T47D (cell line): ENCODE measurements at regions not wholly inside any gene's neighbourhood (a gene's known extent, or its start where the extent isn't known, plus 50 kb on each side); places are given as distances from the start of the nearest gene placed in this dataset.
A peak's percentile ranks its signal among the peaks of the same experiment; 100 is the strongest.
"Not testable (repeated sequence)": the region's sequence is repeated elsewhere in the genome, so short reads cannot be mapped to it uniquely, and the experiment has no call there.

Experiments
- DNase-seq, 2 experiments: peaks; one replicate each; pipeline versions ENCODE4 v3.0.0 to v3.0.0-alpha.2; 2011 to 2012; ENCODE audit warnings: low read depth in 1 of 2, low spot score in 1 of 2
- JUND ChIP-seq: IDR thresholded peaks from 2 replicates; pipeline ENCODE4 v1.6.1; 2012; ENCODE audit warnings: low read depth
- in situ Hi-C: cut with HindIII; loops from 2 replicates; pipeline ENCODE4 v1.10.0; 2016; ENCODE audit warnings: low sequenced_read_pairs, low pct_unique_long_range_greater_than_20kb

DNA sequence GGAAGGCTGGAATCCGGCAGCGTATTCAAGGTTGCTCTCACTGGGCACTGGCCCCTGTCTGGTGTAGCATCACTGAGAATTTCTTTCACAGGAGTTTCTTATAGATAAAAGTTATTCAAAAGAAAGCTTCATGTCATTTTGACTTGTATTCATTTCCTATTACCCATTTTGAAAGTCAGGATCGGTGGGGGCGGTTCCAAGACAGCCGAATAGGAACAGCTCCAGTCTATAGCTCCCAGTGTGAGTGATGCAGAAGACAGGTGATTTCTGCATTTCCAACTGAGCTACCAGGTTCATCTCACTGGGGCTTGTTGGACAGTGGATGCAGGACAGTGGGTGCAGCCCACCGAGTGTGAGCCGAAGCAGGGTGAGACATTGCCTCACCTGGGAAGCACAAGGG is 51.5 kb upstream of the CDC42EP3 start:
- DNase-seq, in situ Hi-C loops: not testable (repeated sequence)

DNA sequence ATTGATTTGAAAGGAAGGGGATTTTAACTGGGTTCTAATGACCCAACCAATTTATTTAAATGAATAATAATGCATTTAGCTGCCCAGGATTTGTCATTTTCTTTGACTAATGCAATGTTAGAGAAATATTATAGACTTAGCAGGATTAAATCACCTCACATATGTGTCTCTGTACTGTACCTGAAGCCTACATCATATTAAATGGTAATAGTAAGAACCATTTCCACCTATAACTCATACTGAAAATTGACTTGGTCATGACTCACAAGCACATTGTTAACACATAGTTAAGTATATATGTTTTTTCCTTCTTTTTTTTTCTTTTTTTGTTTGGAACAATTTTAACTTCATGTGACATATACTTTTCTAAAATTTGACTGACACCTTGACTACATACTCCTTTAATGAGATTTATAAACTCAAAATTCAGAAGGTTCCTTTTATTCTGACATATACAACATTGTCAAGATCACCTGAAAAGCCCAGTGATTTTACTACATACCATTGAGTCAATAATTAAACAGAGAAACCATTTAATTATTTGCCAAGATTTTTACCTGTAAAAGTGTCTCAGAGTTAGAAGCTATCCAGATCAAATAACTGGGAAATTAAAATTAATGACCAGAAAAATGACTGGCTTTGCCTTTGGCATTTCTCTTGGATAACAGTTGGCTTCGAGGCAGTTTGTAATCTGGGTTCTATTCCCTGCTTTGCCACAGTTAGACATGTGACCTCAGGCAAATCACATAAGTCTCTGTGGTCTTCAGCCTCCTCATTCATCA is 58.8 kb upstream of the CDC42EP3 start:
- in situ Hi-C loops, result no loop called here
- no peak for TF ChIP-seq JUND
- no peak for DNase-seq

DNA sequence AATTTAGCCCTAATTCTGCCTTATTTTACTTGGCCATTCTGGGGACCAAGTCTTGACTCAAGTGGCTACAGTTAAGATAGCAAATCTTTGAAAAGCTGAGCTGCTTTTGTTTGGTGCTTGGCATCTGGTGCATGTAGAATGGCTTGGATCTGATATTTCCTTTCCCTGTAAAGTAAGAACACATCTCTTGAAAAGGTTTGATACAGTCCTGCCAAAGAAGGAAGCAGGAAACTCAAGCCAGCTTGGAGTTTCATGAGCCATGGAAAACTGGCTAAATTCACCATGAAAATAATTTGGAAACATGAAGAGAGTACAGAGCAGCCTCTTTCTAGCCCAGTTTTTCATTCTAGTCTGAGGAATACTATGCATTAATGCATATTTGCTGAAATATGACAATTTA is 61.0 kb upstream of the CDC42EP3 start:
- in situ Hi-C loops, DNase-seq: not testable (repeated sequence)

DNA sequence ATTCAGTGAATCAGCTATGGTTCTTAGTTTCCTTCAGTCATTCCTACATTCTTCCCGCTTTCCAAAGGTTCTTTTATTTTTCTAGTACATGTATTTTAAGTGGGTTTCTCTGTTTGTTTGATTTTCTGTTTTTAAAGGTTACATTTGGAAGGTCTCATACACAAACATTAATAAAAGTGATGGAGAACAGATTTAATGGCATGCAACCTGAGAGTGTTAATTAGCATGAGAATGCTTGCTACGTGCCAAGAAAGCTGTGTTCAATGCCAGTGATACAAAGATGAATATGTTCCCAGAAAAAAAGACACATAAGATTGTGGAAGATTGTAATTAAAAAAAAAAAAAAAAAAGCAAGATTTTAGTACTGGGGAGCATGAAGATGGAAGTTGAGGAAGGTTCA is 61.8 kb upstream of the CDC42EP3 start:
- in situ Hi-C loops, result no loop called here
- no peak for TF ChIP-seq JUND

DNA sequence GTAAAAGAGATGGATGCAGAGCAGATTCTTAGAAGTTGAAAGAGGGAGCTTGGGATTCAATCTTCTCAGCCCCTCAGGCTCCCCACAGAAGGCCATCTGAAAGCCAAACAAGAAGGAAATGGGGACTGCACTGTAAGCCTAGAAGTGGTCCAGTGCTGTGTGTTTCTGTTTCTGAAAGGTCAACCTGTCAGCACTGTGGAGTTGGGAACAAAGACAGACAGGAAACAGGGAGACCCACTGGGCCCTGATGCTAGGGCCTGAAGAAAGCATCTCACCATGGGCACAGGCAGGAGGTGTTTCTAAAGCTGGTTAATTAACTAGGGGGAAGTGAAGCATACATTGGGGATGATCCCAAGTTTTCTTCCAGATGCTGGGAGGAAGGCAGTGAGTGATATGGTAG is 62.5 kb upstream of the CDC42EP3 start:
- in situ Hi-C loops, DNase-seq: not testable (repeated sequence)

More for the DNA sequence above, 61.8 kb upstream of the CDC42EP3 start:
- DNase-seq, result no peak

DNA sequence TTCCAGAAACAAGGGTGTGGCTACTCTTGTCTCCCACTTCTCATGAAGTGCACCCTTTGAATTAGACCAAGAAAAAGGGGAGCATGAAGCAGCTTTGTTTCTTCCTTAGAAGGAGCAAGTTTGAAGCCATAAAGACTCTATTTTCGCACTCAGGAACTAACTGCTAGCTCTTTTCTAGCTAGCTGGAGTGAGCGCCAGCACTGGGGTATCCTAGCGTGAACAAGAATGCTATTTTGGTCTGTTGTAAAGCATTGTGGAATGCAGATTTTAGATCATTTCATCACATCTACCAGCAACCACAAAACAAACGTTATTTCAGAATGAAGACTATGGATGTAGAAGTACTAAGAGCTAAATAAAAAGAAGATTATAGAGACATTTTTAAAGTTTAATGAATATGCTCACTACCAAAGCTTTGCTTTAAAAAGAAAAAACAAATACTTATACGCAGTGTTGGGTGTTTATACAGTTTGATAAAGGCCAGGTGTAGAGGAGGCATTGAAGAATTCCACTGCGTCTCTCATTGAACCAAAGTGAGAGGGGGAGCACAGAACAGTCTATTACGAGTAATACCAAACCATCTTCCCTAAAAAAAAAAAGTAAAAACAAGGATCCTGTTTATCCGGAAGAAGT is 63.6 kb upstream of the CDC42EP3 start:
- in situ Hi-C loops, result not testable (repeated sequence)

DNA sequence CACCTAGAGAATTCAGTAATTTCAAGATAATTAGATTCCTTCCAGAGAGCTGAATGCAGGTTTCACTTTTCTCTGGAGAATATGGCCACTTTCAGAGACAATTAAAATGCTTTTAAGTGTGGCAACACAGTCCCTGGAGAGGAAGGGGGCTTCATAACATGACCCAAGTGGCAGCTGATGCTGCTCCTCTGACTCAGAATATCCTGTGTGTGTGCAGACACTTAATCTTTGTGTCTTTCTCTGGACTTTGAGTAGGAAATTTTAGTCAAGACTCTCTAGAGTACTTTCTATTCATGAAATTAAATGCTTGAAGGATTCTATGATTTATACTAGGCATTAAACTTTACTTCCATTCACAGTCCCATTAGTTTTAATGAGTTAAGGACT is 64.1 kb upstream of the CDC42EP3 start:
- DNase-seq, in situ Hi-C loops: not testable (repeated sequence)

More for the DNA sequence above, 63.6 kb upstream of the CDC42EP3 start:
- not testable (repeated sequence) for DNase-seq

DNA sequence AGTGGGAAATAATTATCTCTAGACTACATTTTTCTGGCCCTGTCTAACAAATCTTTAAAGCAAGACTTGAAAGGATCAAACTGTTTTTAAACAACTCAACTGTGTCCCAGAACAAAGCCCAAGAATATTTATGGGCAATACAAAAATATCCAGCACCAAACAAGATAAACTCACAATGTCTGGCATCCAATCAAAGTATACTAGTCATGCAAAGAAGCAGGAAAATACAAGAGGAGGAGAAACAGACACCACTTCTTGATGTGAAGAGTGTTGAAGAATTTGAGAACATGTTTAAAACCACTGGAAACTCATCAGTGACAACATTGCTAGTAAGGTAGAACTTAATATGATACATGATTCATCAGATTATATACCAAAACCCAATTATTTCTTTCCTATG is 66.1 kb upstream of the CDC42EP3 start:
- in situ Hi-C loops, result no loop called here
- DNase-seq, result no peak
- TF ChIP-seq JUND, result no peak

DNA sequence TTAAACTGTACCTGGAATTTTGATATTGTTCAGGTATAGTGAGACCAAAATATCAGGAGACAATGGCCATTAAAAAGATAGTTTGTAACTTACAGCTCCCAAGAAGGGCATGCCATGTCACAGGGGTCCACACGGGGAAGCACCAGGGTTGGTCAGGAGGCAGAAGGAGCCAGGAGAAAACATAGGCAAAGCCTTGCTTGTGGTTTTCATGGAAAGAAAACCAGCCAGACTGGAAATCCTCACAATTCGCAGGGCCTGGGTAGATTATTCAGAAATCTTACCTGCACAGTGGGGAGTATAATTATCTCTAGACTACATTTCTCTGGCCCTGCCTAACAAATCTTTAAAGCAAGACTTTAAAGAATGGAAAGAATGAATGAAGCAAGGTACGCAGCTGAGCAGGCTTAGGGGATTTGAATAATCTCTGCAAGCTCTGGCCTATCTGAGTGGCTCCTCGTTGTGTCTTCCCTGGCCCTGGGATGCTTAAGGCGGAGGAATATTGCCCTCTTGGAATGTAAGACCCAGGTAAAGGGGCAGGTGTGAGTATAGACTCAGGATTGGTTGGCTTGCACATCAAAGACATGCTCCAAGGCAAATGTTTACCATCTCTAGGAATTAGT is 66.9 kb upstream of the CDC42EP3 start:
- in situ Hi-C loops, result no loop called here
- no peak for TF ChIP-seq JUND
- peak in 1 of 2 experiments; percentile 10 for DNase-seq

DNA sequence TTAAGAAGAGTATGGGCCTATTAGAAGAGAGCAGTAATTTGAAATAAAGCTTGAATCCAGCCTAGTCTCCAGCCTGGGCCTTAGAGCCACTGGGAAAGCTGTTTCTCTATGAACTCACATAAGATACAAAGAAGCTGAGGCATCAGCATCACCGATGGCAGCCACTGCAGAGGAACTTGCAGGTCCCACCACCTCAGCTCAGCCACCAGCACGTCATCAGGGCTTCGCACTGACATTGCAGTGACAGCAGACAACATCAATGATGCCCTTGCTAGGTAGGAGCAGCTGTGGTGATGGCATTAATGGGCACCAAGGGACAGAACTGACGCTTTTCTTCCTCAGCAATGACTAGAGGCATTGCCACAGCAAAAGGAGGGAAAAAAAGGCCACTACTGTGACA is 67.7 kb upstream of the CDC42EP3 start:
- TF ChIP-seq JUND, result no peak
- in situ Hi-C loops, result no loop called here
- no peak for DNase-seq

DNA sequence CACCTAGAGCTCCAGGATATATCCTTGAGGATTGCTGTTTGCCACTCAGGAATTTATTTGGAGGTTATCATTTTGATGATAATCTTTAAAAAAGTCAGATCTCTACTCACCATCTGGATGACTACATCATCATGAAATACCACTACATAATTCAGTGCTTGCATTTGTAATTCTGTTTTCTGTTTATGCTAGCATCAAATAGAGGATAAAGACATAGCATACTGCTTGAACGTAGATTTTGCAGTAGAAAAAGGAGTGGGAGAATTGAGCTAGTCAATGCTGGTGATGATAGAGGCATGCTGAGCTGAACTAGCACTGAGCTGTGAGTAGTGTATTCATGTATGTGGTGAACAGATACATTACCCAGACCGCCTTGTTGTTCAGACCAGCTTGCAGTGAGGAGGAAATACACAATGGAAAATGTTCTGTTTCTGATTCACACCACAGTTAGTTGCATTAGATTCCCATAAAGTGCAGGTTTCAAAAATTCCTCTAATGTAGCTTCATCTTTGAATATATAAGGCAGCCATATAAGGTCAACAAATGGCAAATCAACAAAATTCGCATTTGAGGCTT is 68.8 kb upstream of the CDC42EP3 start:
- no peak for DNase-seq
- in situ Hi-C loops, result no loop called here

DNA sequence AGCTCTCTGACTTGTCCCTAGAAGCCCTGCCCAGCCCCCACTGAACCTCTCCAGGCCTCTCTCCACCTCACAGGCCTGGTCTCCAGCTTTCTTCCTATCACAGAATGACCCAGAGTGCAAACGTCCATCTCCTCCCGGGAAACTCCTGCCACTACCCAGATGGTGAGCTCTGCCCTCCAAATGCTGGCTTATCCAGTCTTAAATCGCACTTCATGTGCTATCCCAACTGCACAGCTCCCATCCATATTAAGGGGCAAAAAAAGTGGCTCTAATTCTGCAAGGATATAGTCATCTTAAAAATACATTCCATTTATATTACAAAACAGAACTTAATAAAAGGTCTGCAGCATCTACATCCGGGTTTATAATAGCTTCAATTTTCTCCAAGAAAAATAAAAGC is 70.8 kb upstream of the CDC42EP3 start:
- in situ Hi-C loops, result no loop called here
- TF ChIP-seq JUND, result no peak
- DNase-seq, result no peak

More for the DNA sequence above, 68.8 kb upstream of the CDC42EP3 start:
- no peak for TF ChIP-seq JUND

DNA sequence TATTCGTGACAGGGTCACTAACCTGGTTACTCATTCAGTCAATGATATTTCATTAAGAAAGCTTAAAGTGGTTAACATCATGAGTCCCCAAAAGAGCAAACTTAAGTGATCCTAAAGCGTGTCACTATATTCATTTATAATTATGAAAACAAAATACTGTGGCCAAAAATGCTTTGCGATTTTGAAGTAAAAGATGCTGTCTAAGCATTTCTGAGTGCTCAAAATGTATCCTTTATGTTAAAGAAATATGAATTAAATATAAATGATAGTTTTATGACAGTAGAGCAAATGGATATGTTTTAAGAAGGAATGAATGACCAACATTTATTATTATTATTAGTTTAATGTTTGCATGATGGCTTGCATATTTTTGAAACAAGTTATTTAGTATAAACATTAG is 72.6 kb upstream of the CDC42EP3 start:
- no peak for TF ChIP-seq JUND
- DNase-seq, result no peak
- in situ Hi-C loops, result no loop called here

DNA sequence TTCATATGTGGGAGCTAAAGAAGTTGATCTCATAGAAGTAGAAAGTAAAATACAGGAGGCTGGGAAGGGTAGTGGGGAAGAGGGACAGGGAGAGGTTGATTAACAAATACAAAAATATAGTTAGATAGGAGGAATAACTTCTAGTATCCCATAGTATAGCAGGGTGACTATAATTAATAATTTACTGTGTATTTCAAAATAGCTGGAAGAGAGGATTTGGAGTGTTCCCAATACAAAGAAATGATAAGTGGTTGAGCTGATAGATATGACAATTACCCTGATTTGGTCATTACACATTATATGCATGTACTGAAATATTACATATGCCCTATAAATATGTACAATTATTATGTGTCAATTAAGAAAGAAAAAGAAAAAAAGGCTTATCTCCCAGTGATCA is 73.5 kb upstream of the CDC42EP3 start:
- DNase-seq, in situ Hi-C loops: not testable (repeated sequence)

DNA sequence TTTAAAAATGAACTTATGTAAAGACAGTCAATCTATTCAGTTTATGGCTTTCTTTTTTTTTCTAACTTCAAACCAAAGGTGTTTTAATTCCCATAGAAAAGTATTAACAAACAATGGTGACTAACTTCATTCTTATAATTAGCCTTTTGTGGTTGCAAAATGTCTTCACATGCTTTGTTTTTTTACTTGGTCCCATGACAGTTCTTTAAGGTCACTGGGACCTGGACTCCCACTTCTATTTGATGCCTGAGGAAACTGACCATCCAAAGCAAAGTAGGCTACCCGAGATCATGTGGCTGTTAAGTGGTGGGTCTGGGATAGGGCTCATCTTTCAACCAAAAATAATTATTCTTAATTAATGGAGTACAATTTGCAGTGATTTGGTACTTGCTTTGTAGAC is 74.6 kb upstream of the CDC42EP3 start:
- in situ Hi-C loops, DNase-seq: not testable (repeated sequence)
